Lung (tissue), 11 donors: ENCODE measurements at regions not wholly inside any gene's neighbourhood (a gene's known extent, or its start where the extent isn't known, plus 50 kb on each side); places are given as distances from the start of the nearest gene placed in this dataset.

ENCODE experiments used
- ATAC-seq: fragments of 200-7000 bp; cut with Tn5 transposase; one replicate; pipeline ENCODE4 v1.9.1; 2020; ENCODE audit warnings: moderate number of reproducible peaks; ENCODE audit not compliant: insufficient read depth, low FRiP score
- DNase-seq, 3 donors: peaks; one replicate each; pipeline ENCODE4 v3.0.0-alpha.2; 2013 to 2017
- H3K27ac ChIP-seq, 2 donors: one replicate each; pipeline ENCODE4 v1.5.1; 2013; ENCODE audit warnings: mild to moderate bottlenecking in 2 of 2, moderate library complexity in 2 of 2, control low read depth in 1 of 2, inconsistent platforms in 1 of 2, low read depth in 1 of 2, low read length in 1 of 2
- H3K27me3 ChIP-seq, 3 donors: one replicate each; pipeline ENCODE4 v1.5.1; 2013; ENCODE audit warnings: low read length in 2 of 3; ENCODE audit not compliant: control insufficient read depth in 3 of 3, insufficient read depth in 3 of 3
- H3K36me3 ChIP-seq, 4 donors: one replicate each; pipeline ENCODE4 v1.5.1; 2013; ENCODE audit warnings: low read length in 4 of 4, mild to moderate bottlenecking in 1 of 4, moderate library complexity in 1 of 4; ENCODE audit not compliant: control insufficient read depth in 4 of 4, insufficient read depth in 4 of 4
- H3K4me1 ChIP-seq, 5 donors: one replicate each; pipeline ENCODE4 v1.5.1; 2013; ENCODE audit warnings: low read length in 5 of 5, mild to moderate bottlenecking in 2 of 5, moderate library complexity in 1 of 5; ENCODE audit not compliant: control insufficient read depth in 5 of 5, insufficient read depth in 5 of 5
- H3K4me3 ChIP-seq: one replicate; pipeline ENCODE4 v1.5.1; 2013; ENCODE audit warnings: mild to moderate bottlenecking, control low read depth, moderate library complexity
- H3K9ac ChIP-seq, 2 donors: one replicate each; pipeline ENCODE4 v1.5.1; 2013; ENCODE audit warnings: low read length in 2 of 2, control low read depth in 1 of 2; ENCODE audit not compliant: insufficient read depth in 1 of 2
- H3K9me3 ChIP-seq, 4 donors: one replicate each; pipeline ENCODE4 v1.5.1; 2013; ENCODE audit warnings: low read length in 3 of 4, mild to moderate bottlenecking in 1 of 4, moderate library complexity in 1 of 4; ENCODE audit not compliant: control insufficient read depth in 4 of 4, insufficient read depth in 3 of 4
- CTCF ChIP-seq: IDR thresholded peaks from 2 replicates; pipeline ENCODE4 v1.5.1; 2012; ENCODE audit warnings: mild to moderate bottlenecking; ENCODE audit errors: control extremely low read depth, extremely low read depth
- WGBS, 2 donors: extraction: QIAGEN DNeasy Blood & Tissue Kit; methylation state at CpG; one replicate each; pipeline ENCODE4 v1.1.7; 2013; 5-methylcytosine and 5-hydroxymethylcytosine counted together
- donor health status: control.
- donor health status: control.
- donor health status: Bipolar disorder and iron deficiency.
- donor health status: healthy.
- donor health status: DM: yes; HTN: yes; CAD: no.

- WGBS, 2 donors = 99 to 100% methylated on average over 3 of the region's 3 CpGs
- ATAC-seq (no peak), DNase-seq (no peak)
- no peak overlapping the region for H3K27ac ChIP-seq
- no peaks in the 10 kb centered on the region for H3K36me3 ChIP-seq
- peaks cover 0 to 3% (median 0%) of the 10 kb centered on the region in 3 donors for H3K27me3 ChIP-seq
- no peak overlapping the region for H3K9ac ChIP-seq
- peaks cover 0 to 2% (median 0%) of the 10 kb centered on the region in 5 donors for H3K4me1 ChIP-seq
- no peaks in the 10 kb centered on the region for H3K9me3 ChIP-seq
- H3K4me3 ChIP-seq = no peak overlapping the region
- TF ChIP-seq CTCF = no peak
Observed at GRCh38 chr15:70294731-70295305, 197.1 kb upstream of the TLE3 start.

- Histone ChIP-seq H3K36me3 (no peaks in the 10 kb centered on the region), H3K4me1 (peaks cover 0 to 6% (median 0%) of the 10 kb centered on the region in 5 donors), H3K9ac (no peak overlapping the region), H3K4me3 (no peak overlapping the region), H3K9me3 (no peaks in the 10 kb centered on the region), H3K27me3 (peaks cover 0 to 1% (median 0%) of the 10 kb centered on the region in 3 donors), H3K27ac (no peak overlapping the region)
- ATAC-seq (no peak), DNase-seq (no peak)
- WGBS, 2 donors = 97% methylated on average over 10 of the region's 10 CpGs
- TF ChIP-seq CTCF = no peak
Observed at GRCh38 chr15:70293591-70294470, 196.1 kb upstream of the TLE3 start.

DNA sequence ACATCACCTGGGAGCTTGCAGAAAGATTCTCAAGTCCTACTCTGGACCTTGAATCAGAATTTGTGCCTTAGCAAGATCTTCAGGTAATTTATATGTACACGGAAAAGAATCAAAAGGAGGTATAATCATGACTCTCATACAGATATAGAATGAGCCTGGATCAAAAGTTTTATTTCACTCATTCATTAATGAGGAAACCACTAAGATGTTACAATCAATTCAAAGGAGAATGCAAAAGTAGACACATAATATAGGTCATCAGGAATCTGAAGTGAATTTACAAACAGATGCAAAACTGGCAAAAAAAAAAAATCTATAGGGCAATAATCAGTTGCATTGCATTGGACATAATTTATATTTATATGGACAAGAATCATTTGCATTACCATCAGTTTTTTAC, 195.4 kb upstream of the TLE3 start:
- Histone ChIP-seq H3K4me1 (peaks cover 0 to 6% (median 0%) of the 10 kb centered on the region in 5 donors), H3K27me3 (no peaks in the 10 kb centered on the region), H3K36me3 (no peaks in the 10 kb centered on the region), H3K4me3 (no peak overlapping the region), H3K9ac (no peak overlapping the region), H3K27ac (no peak overlapping the region), H3K9me3 (no peaks in the 10 kb centered on the region)
- no peak for DNase-seq
- 95 to 97% methylated on average over 1 of the region's 1 CpG for WGBS, 2 donors
- no peak for TF ChIP-seq CTCF
- no peak for ATAC-seq
